ENCODE measurements at regions not wholly inside any gene's neighbourhood (a gene's known extent, or its start where the extent isn't known, plus 50 kb on each side); places are given as distances from the start of the nearest gene placed in this dataset.

GRCh38 chr2:166768393-166769123 lies 119.7 kb upstream of the XIRP2 start (continued):
- TF ChIP-seq PBX3 (IDR thresholded peaks at IDR 0.05; ENCODE audit: insufficient replicate concordance, low read depth, low read length) = peak; percentile 36
- no peak for TF ChIP-seq ETV6 (conservative IDR thresholded peaks at IDR 0.05 in 1 of 2, IDR thresholded peaks at IDR 0.05 in 1 of 2; ENCODE audit: borderline replicate concordance in 1 of 2, low read depth in 1 of 2)
- no peak for TF ChIP-seq GABPA (IDR thresholded peaks at IDR 0.05; ENCODE audit: low read depth)
- peak; percentile 81; the same call in 1 of the 2 replicates for TF ChIP-seq BMI1 (IDR thresholded peaks at IDR 0.05; ENCODE audit: borderline replicate concordance)
- TF ChIP-seq BRCA1 (IDR thresholded peaks at IDR 0.05; ENCODE audit: low read depth, low read length) = no peak
- no peak for TF ChIP-seq CHD1 (IDR thresholded peaks at IDR 0.05; ENCODE audit: low read depth, low read length)
- no peak for TF ChIP-seq SRF (IDR thresholded peaks at IDR 0.05; ENCODE audit: low read depth in 2 of 2, low read length in 2 of 2)
- no peak for TF ChIP-seq E2F8 (IDR thresholded peaks at IDR 0.05; ENCODE audit: low read depth, partially characterized antibody)
- TF ChIP-seq IKZF1 (conservative IDR thresholded peaks at IDR 0.05) = peak; percentile 81
- TF ChIP-seq BCLAF1 (IDR thresholded peaks at IDR 0.05) = no peak
- no peak for TF ChIP-seq ATF2 (IDR thresholded peaks at IDR 0.05; ENCODE audit: low read length)
- no peak for TF ChIP-seq ZBTB11 (CRISPR knock-in tag; IDR thresholded peaks at IDR 0.05)
- TF ChIP-seq BCL11A (IDR thresholded peaks at IDR 0.05; ENCODE audit: low read depth, low read length) = no peak
- TF ChIP-seq MLLT1 (IDR thresholded peaks at IDR 0.05) = peak; percentile 63
- TF ChIP-seq ESRRA (IDR thresholded peaks at IDR 0.05; ENCODE audit: low read length) = no peak
